IMR-90 (cell line): ENCODE measurements at regions not wholly inside any gene's neighbourhood (a gene's known extent, or its start where the extent isn't known, plus 50 kb on each side); places are given as distances from the start of the nearest gene placed in this dataset.

ENCODE experiments used
- ATAC-seq: fragments of 200-7000 bp; cut with Tn5 transposase; 2 replicates; pipeline ENCODE4 v1.9.1; 2020; ENCODE audit warnings: low read depth, mild to moderate bottlenecking, moderate library complexity
- BruUV-seq: library from RNA; stranded (reverse); fragments of 400-500 nt; replicated peaks from 2 replicates; lab custom pipeline; 2021; lab: Mats Ljungman, UMichigan
- CTCF ChIA-PET: fragments of 300-600 bp; formaldehyde crosslinking; extraction: SDS; loops from one replicate; lab custom pipeline; 2021; ENCODE audit warnings: antibody characterized with exemption; lab: Yijun Ruan, JAX
- POLR2A ChIA-PET: fragments of 300-600 bp; sonication (Branson Sonifier 250); formaldehyde crosslinking; loops from one replicate; lab custom pipeline; 2022; ENCODE audit warnings: antibody characterized with exemption; ENCODE audit not compliant: unreplicated experiment; lab: Charles Lee
- DNase-seq: peaks from one replicate; pipeline ENCODE4 v3.0.0; 2013
- H2AFZ ChIP-seq: replicated peaks from 2 replicates; pipeline ENCODE3; 2013; ENCODE audit warnings: low read length, mild to moderate bottlenecking; ENCODE audit not compliant: poor library complexity
- H2AK5ac ChIP-seq: 2 replicates; pipeline ENCODE4 v1.6.1; 2013; ENCODE audit warnings: low read depth, low read length, inconsistent platforms
- H2AK9ac ChIP-seq: replicated peaks from 2 replicates; pipeline ENCODE3; 2013; ENCODE audit warnings: mild to moderate bottlenecking, low read depth, low read length, moderate library complexity; ENCODE audit not compliant: poor library complexity
- H2BK120ac ChIP-seq: 2 replicates; pipeline ENCODE4 v1.6.1; 2013; ENCODE audit warnings: low read depth, low read length, inconsistent platforms
- H2BK15ac ChIP-seq: 3 replicates; pipeline ENCODE4 v1.6.1; 2013; ENCODE audit warnings: low read depth, low read length, inconsistent platforms
- H2BK20ac ChIP-seq: 2 replicates; pipeline ENCODE4 v1.6.1; 2013; ENCODE audit warnings: low read depth, mild to moderate bottlenecking, inconsistent platforms, low read length, moderate library complexity
- H2BK5ac ChIP-seq: 2 replicates; pipeline ENCODE4 v1.6.1; 2013; ENCODE audit warnings: mild to moderate bottlenecking, low read depth, low read length, inconsistent platforms; ENCODE audit not compliant: poor library complexity, severe bottlenecking
- H3K14ac ChIP-seq: replicated peaks from 2 replicates; pipeline ENCODE4 v1.6.1; 2013; ENCODE audit warnings: low read depth, low read length, inconsistent platforms
- H3K18ac ChIP-seq: 2 replicates; pipeline ENCODE4 v1.6.1; 2013; ENCODE audit warnings: low read depth, low read length, control low read depth
- H3K23ac ChIP-seq: 2 replicates; pipeline ENCODE4 v1.6.1; 2013; ENCODE audit warnings: low read depth, low read length, inconsistent platforms
- H3K27ac ChIP-seq: 2 replicates; pipeline ENCODE4 v1.5.1; 2013; ENCODE audit warnings: mild to moderate bottlenecking, control low read depth, low read length; ENCODE audit not compliant: insufficient read depth
- H3K27me3 ChIP-seq: 2 replicates; pipeline ENCODE4 v1.6.1; 2013; ENCODE audit warnings: low read length; ENCODE audit not compliant: control insufficient read depth, insufficient read depth
- H3K36me3 ChIP-seq: 2 replicates; pipeline ENCODE4 v1.6.1; 2013; ENCODE audit warnings: low read length, mixed read lengths; ENCODE audit not compliant: control insufficient read depth, insufficient read depth
- H3K4ac ChIP-seq: 2 replicates; pipeline ENCODE4 v1.6.1; 2013; ENCODE audit warnings: low read depth, low read length, inconsistent platforms
- H3K4me1 ChIP-seq: 2 replicates; pipeline ENCODE4 v1.6.1; 2013; ENCODE audit warnings: low read length, mixed read lengths; ENCODE audit not compliant: control insufficient read depth, insufficient read depth
- H3K4me2 ChIP-seq: 2 replicates; pipeline ENCODE4 v1.6.1; 2013; ENCODE audit warnings: low read depth, mild to moderate bottlenecking, control low read depth, low read length, moderate library complexity
- H3K4me3 ChIP-seq: 2 replicates; pipeline ENCODE4 v1.5.1; 2013; ENCODE audit warnings: low read depth, mild to moderate bottlenecking, control low read depth, low read length, moderate library complexity; ENCODE audit not compliant: insufficient read depth
- H3K56ac ChIP-seq: 2 replicates; pipeline ENCODE4 v1.6.1; 2013; ENCODE audit warnings: low read length, inconsistent platforms; ENCODE audit not compliant: insufficient read depth; ENCODE audit errors: extremely low read depth
- H3K79me1 ChIP-seq, 2 experiments: 2 replicates each; pipeline ENCODE4 v1.6.1; 2013; ENCODE audit warnings: low read length in 2 of 2, inconsistent platforms in 1 of 2, low read depth in 1 of 2
- H3K9ac ChIP-seq: 2 replicates; pipeline ENCODE4 v1.6.1; 2013; ENCODE audit warnings: low read depth, low read length, control low read depth
- H3K9me1 ChIP-seq: 2 replicates; pipeline ENCODE4 v1.6.1; 2013; ENCODE audit warnings: low read length, inconsistent platforms; ENCODE audit not compliant: insufficient read depth
- H3K9me3 ChIP-seq: 2 replicates; pipeline ENCODE4 v1.6.1; 2013; ENCODE audit warnings: low read length; ENCODE audit not compliant: control insufficient read depth, insufficient read depth
- H4K20me1 ChIP-seq: 2 replicates; pipeline ENCODE4 v1.6.1; 2013; ENCODE audit warnings: low read length, inconsistent platforms; ENCODE audit not compliant: insufficient read depth
- H4K5ac ChIP-seq: 2 replicates; pipeline ENCODE4 v1.6.1; 2013; ENCODE audit warnings: mild to moderate bottlenecking, low read depth, low read length, control low read depth
- H4K8ac ChIP-seq, 2 experiments: 2 replicates each; pipeline ENCODE4 v1.6.1; 2013; ENCODE audit warnings: low read depth in 2 of 2, low read length in 2 of 2, control low read depth in 1 of 2, inconsistent platforms in 1 of 2
- H4K91ac ChIP-seq: 2 replicates; pipeline ENCODE4 v1.6.1; 2013; ENCODE audit warnings: low read depth, low read length, inconsistent platforms; ENCODE audit not compliant: insufficient read depth
- MAZ ChIP-seq: IDR thresholded peaks from 2 replicates; pipeline ENCODE4 v1.6.1; 2012; ENCODE audit warnings: low read depth, mild to moderate bottlenecking, low read length, improper control_type of control experiment, moderate library complexity, borderline replicate concordance
- dilution Hi-C: fragments of 300-500 bp; cut with HindIII; formaldehyde crosslinking; loops from one replicate; pipeline ENCODE4 v1.14.3; 2018; ENCODE audit warnings: low sequenced_read_pairs; ENCODE audit not compliant: unreplicated experiment
- in situ Hi-C: fragments of 300-500 bp; cut with MboI; formaldehyde crosslinking; loops from 3 replicates; pipeline ENCODE4 v1.14.3; 2019; ENCODE audit warnings: low sequenced_read_pairs, inconsistent platforms, mixed read lengths
- intact Hi-C: fragments of 100-400 bp; cut with micrococcal nuclease; formaldehyde crosslinking; loops from 2 replicates; pipeline ENCODE4 v1.10.0; 2022

- Histone ChIP-seq H2AK5ac (no peak overlapping the region), H2BK20ac (no peak overlapping the region), H2BK120ac (no peak overlapping the region), H4K91ac (no peak overlapping the region), H3K27me3 (no peaks in the 10 kb centered on the region), H3K9me3 (no peaks in the 10 kb centered on the region), H3K36me3 (no peaks in the 10 kb centered on the region), H3K4ac (no peak overlapping the region), H3K79me1 (no peaks in the 10 kb centered on the region), H3K27ac (no peak overlapping the region), H2AK9ac (no peak overlapping the region), H2AFZ (no peak overlapping the region), H2BK5ac (no peak overlapping the region), H3K23ac (no peak overlapping the region), H3K14ac (no peak overlapping the region), H3K9me1 (no peaks in the 10 kb centered on the region), H2BK15ac (no peak overlapping the region), H4K5ac (no peak overlapping the region), H3K4me1 (no peaks in the 10 kb centered on the region), H3K9ac (no peak overlapping the region), H4K8ac (no peak overlapping the region), H3K18ac (no peak overlapping the region), H4K20me1 (no peaks in the 10 kb centered on the region), H3K4me3 (no peak overlapping the region), H3K56ac (no peak overlapping the region), H3K4me2 (no peak overlapping the region)
- BruUV-seq = no TSS peak
- in situ Hi-C loops = no loop called here
- dilution Hi-C loops = no loop called here
- CTCF ChIA-PET = no interaction called here
- intact Hi-C loops = no loop called here
- ATAC-seq (no peak), DNase-seq (no peak)
- POLR2A ChIA-PET = no interaction called here
- no peak for TF ChIP-seq MAZ
These were observed 575.3 kb downstream of the ETV1 start for GRCh38 chr7:13414181-13414580.
